K562 (cell line): ENCODE measurements at regions not wholly inside any gene's neighbourhood (a gene's known extent, or its start where the extent isn't known, plus 50 kb on each side); places are given as distances from the start of the nearest gene placed in this dataset.

Source experiments
- ATAC-seq: fragments of 200-7000 bp; cut with Tn5 transposase; 3 replicates; pipeline ENCODE4 v1.9.1; 2020; ENCODE audit warnings: moderate library complexity
- BruUV-seq: library from RNA; stranded (reverse); fragments of 400-500 nt; replicated peaks from 2 replicates; lab custom pipeline; 2021; lab: Mats Ljungman, UMichigan
- CTCF ChIA-PET: fragments of 300-600 bp; formaldehyde crosslinking; extraction: SDS; loops from one replicate; lab custom pipeline; 2021; ENCODE audit warnings: low intra/inter-chr PET ratio; lab: Yijun Ruan, JAX
- POLR2A ChIA-PET: fragments of 300-600, 350-650 bp; sonication (Branson Sonifier 250); formaldehyde crosslinking; extraction: SDS; loops from one replicate; lab custom pipeline; 2021; ENCODE audit warnings: antibody characterized with exemption, inconsistent platforms; lab: Yijun Ruan, JAX
- DNase-seq, 4 experiments: peaks; one replicate each; pipeline versions ENCODE4 v3.0.0 to v3.0.0-alpha.2; 2011 to 2018; ENCODE audit warnings: low spot score in 3 of 4, mixed read lengths in 3 of 4; ENCODE audit errors: extremely low read depth in 1 of 4
- FAIRE-seq: peaks from 2 replicates; lab custom pipeline; 2011; peaks lifted over from hg19 to GRCh38; lab: Jason Lieb, UNC
- H2AFZ ChIP-seq: 2 replicates; pipeline ENCODE4 v1.6.0; 2011; ENCODE audit warnings: low read depth, low read length, control low read depth, inconsistent platforms
- H3K27ac ChIP-seq: fragments of 200-600 bp; 3 replicates; pipeline ENCODE4 v1.8.0; 2011; ENCODE audit warnings: low read depth, mild to moderate bottlenecking, control low read depth, inconsistent platforms, low read length, moderate library complexity, mixed read lengths; ENCODE audit errors: extremely low read depth
- H3K27me3 ChIP-seq, 2 experiments: fragments of 300-600 bp in 1 of 2; 2 replicates in 1 of 2; 3 replicates in 1 of 2; pipeline versions ENCODE4 v1.6.0 to v1.8.0; 2011; ENCODE audit warnings: inconsistent platforms in 2 of 2, low read length in 2 of 2, mild to moderate bottlenecking in 1 of 2, mixed read lengths in 1 of 2, moderate library complexity in 1 of 2; ENCODE audit not compliant: control insufficient read depth in 2 of 2, insufficient read depth in 2 of 2
- H3K36me3 ChIP-seq: fragments of 300-600 bp; 3 replicates; pipeline ENCODE4 v1.8.0; 2011; ENCODE audit warnings: mild to moderate bottlenecking, low read length, inconsistent platforms; ENCODE audit not compliant: control insufficient read depth, insufficient read depth
- H3K4me1 ChIP-seq, 2 experiments: fragments of 200-600 bp in 1 of 2; replicated peaks in 1 of 2; 2 replicates in 1 of 2; 3 replicates in 1 of 2; pipeline versions ENCODE4 v1.5.1 to v1.8.0; 2011; ENCODE audit warnings: inconsistent platforms in 2 of 2, low read length in 2 of 2, mild to moderate bottlenecking in 1 of 2, mixed read lengths in 1 of 2, moderate library complexity in 1 of 2; ENCODE audit not compliant: control insufficient read depth in 2 of 2, insufficient read depth in 2 of 2
- H3K4me2 ChIP-seq: 2 replicates; pipeline ENCODE4 v1.6.1; 2011; ENCODE audit warnings: low read length, control low read depth, inconsistent platforms, mixed read lengths; ENCODE audit not compliant: insufficient read depth
- H3K4me3 ChIP-seq: fragments of 200-600 bp; sonication (generic), shearing (Covaris generic); 2 replicates; pipeline ENCODE4 v1.5.1; 2016; ENCODE audit warnings: control low read depth, inconsistent platforms
- H3K79me2 ChIP-seq: fragments of 200-600 bp; 3 replicates; pipeline ENCODE4 v1.8.0; 2011; ENCODE audit warnings: low read length, inconsistent platforms; ENCODE audit not compliant: control insufficient read depth, insufficient read depth
- H3K9ac ChIP-seq, 2 experiments: 2 replicates each; pipeline versions ENCODE4 v1.6.0 to v1.6.1; 2011; ENCODE audit warnings: low read depth in 2 of 2, low read length in 2 of 2, control low read depth in 1 of 2, inconsistent platforms in 1 of 2, mild to moderate bottlenecking in 1 of 2, mixed read lengths in 1 of 2; ENCODE audit not compliant: insufficient read depth in 1 of 2
- H3K9me1 ChIP-seq: one replicate; pipeline ENCODE4 v1.6.0; 2011; ENCODE audit warnings: inconsistent platforms, mild to moderate bottlenecking, low read length, moderate library complexity; ENCODE audit not compliant: control insufficient read depth, insufficient read depth
- H3K9me3 ChIP-seq: replicated peaks from 2 replicates; pipeline ENCODE4 v1.5.1; 2011; ENCODE audit warnings: low read depth, low read length, inconsistent platforms; ENCODE audit not compliant: control insufficient read depth, insufficient read depth
- H4K20me1 ChIP-seq: replicated peaks from 2 replicates; pipeline ENCODE4 v1.6.1; 2011; ENCODE audit warnings: low read length, inconsistent platforms, mixed read lengths; ENCODE audit not compliant: control insufficient read depth, insufficient read depth
- ATF2 ChIP-seq: sonication (generic); formaldehyde crosslinking; IDR thresholded peaks from 2 replicates; pipeline ENCODE4 v1.8.1; 2022; ENCODE audit warnings: missing genetic modification reagents
- CBFA2T2 ChIP-seq: fragments of 450-650 bp; conservative IDR thresholded peaks from 2 replicates; pipeline ENCODE4 v1.6.1; 2017; ENCODE audit warnings: mild to moderate bottlenecking
- E2F3 ChIP-seq: fragments of 250-450 bp; sonication (Bioruptor Pico); IDR thresholded peaks from 2 replicates; pipeline ENCODE4 v1.4.0; 2020; ENCODE audit warnings: mild to moderate bottlenecking
- EGR1 ChIP-seq: fragments of 450-650 bp; conservative IDR thresholded peaks from 2 replicates; pipeline ENCODE4 v1.6.1; 2017; ENCODE audit warnings: mild to moderate bottlenecking
- KLF10 ChIP-seq: fragments of 250-450 bp; sonication (Bioruptor Pico); IDR thresholded peaks from 2 replicates; pipeline ENCODE4 v1.6.1; 2021; ENCODE audit warnings: matching md5 sums
- MBD1 ChIP-seq: fragments of 250-450 bp; sonication (Bioruptor Pico); IDR thresholded peaks from 2 replicates; pipeline ENCODE4 v1.8.0; 2022; ENCODE audit warnings: inconsistent platforms
- RAD51 ChIP-seq: fragments of 450-650 bp; IDR thresholded peaks from 2 replicates; pipeline ENCODE4 v1.7.1; 2016; ENCODE audit warnings: low read depth, mild to moderate bottlenecking, borderline replicate concordance
- TAF15 ChIP-seq: fragments of 200-400 bp; formaldehyde crosslinking; IDR thresholded peaks from 2 replicates; pipeline ENCODE4 v1.6.1; 2017; ENCODE audit warnings: mild to moderate bottlenecking, low read depth, low read length, moderate library complexity
- TFE3 ChIP-seq: fragments of 450-650 bp; formaldehyde crosslinking; IDR thresholded peaks from 2 replicates; pipeline ENCODE4 v1.4.0; 2020; ENCODE audit warnings: mild to moderate bottlenecking, mixed read lengths
- USF2 ChIP-seq: sonication (generic); formaldehyde crosslinking; IDR thresholded peaks from 2 replicates; pipeline ENCODE4 v1.5.0; 2020; ENCODE audit warnings: missing genetic modification reagents
- WGBS: fragments of 100-300 bp; shearing (Covaris generic); methylation state at CpG from one replicate; pipeline ENCODE4 v1.1.6; 2016; ENCODE audit warnings: low coverage, mixed read lengths; ENCODE audit not compliant: insufficient coverage; ENCODE audit errors: missing lambda C conversion rate; 5-methylcytosine and 5-hydroxymethylcytosine counted together
- in situ Hi-C: fragments of 300-500 bp; cut with MboI; formaldehyde crosslinking; loops from 4 replicates; pipeline ENCODE4 v1.15.0; 2018; ENCODE audit warnings: inconsistent platforms, mixed read lengths
- intact Hi-C: fragments of 100-400 bp; cut with micrococcal nuclease; formaldehyde crosslinking; loops from 2 replicates; pipeline ENCODE4 v1.14.2; 2022

GRCh38 chr9:107723015-107723414, 233.4 kb upstream of the KLF4 start:
- ChIA-PET POLR2A (interaction anchor here (0.7 kb wide), 1 partner anchor 77 kb away, joined by 3 read pairs; no protein-coding TSS in a partner anchor), CTCF (no interaction called here)
- H2AFZ ChIP-seq, result no peak overlapping the region
- no peaks in the 10 kb centered on the region for H3K79me2 ChIP-seq
- intact Hi-C loops (no loop called here), in situ Hi-C loops (no loop called here)
- no TSS peak for BruUV-seq
- no peak overlapping the region for H3K9ac ChIP-seq
- H3K4me1 ChIP-seq, result no peaks in the 10 kb centered on the region
- no peaks in the 10 kb centered on the region for H3K36me3 ChIP-seq
- ATAC-seq (no peak), FAIRE-seq (no peak), DNase-seq (no peak)
- no peaks in the 10 kb centered on the region for H3K9me1 ChIP-seq
- no peaks in the 10 kb centered on the region for H3K9me3 ChIP-seq
- peaks cover 8 to 34% of the 10 kb centered on the region in 2 experiments; a peak in 4 of 5 replicates for H3K27me3 ChIP-seq
- no peak overlapping the region for H3K4me3 ChIP-seq
- H3K27ac ChIP-seq, result no peak overlapping the region
- H3K4me2 ChIP-seq, result no peak overlapping the region
- 0% methylated on average over 4 of the region's 4 CpGs for WGBS
- TF ChIP-seq TFE3 (CRISPR knock-in tag) (peak; percentile 70), TAF15 (no peak), ATF2 (CRISPR knock-in tag) (no peak), USF2 (peak; percentile 27; the same call in 1 of the 2 replicates), KLF10 (CRISPR knock-in tag) (no peak), MBD1 (CRISPR knock-in tag) (no peak), E2F3 (CRISPR knock-in tag) (no peak), EGR1 (no peak), RAD51 (peak; percentile 52; the same call in 1 of the 2 replicates), CBFA2T2 (0 out of 2 replicates have a peak, but pooled peaks have one; percentile 3)
- H4K20me1 ChIP-seq, result no peaks in the 10 kb centered on the region; the same call in 1 of the 2 replicates
